Stomach (tissue), 8 donors: ENCODE measurements at regions not wholly inside any gene's neighbourhood (a gene's known extent, or its start where the extent isn't known, plus 50 kb on each side); places are given as distances from the start of the nearest gene placed in this dataset.

Experiments
- DNase-seq, 2 donors: peaks; one replicate each; pipeline versions ENCODE4 v3.0.0 to v3.0.0-alpha.2; 2013 to 2019
- H3K27ac ChIP-seq, 5 donors: fragments of 200-600 bp in 4 of 5; sonication (generic) in 4 of 5; one replicate each; pipeline ENCODE4 v1.5.1; 2013 to 2019; ENCODE audit warnings: mild to moderate bottlenecking in 1 of 5, moderate library complexity in 1 of 5
- H3K27me3 ChIP-seq, 3 donors: fragments of 200-600 bp; sonication (generic); one replicate each; pipeline ENCODE4 v1.5.1; 2017 to 2019; ENCODE audit warnings: mixed run types in 1 of 3
- H3K36me3 ChIP-seq, 4 donors: fragments of 200-600 bp; sonication (generic); 1 replicate in 3 of 4; 2 replicates in 1 of 4; pipeline ENCODE4 v1.5.1; 2016 to 2019
- H3K4me1 ChIP-seq, 4 donors: fragments of 200-600 bp; sonication (generic); one replicate each; pipeline ENCODE4 v1.5.1; 2016 to 2019
- H3K4me3 ChIP-seq, 4 donors: fragments of 200-600 bp; sonication (generic) in 3 of 4; one replicate each; pipeline ENCODE4 v1.5.1; 2016 to 2019; ENCODE audit warnings: mild to moderate bottlenecking in 1 of 4
- H3K9me3 ChIP-seq, 4 donors: fragments of 200-600 bp; sonication (generic); one replicate each; pipeline ENCODE4 v1.5.1; 2016 to 2019
- CTCF ChIP-seq, 7 experiments: fragments of 450-650 bp in 4 of 7; fragments of 200-600 bp in 3 of 7; sonication (generic) in 3 of 7; IDR thresholded peaks; one replicate each; pipeline ENCODE4 v1.5.1; 2016 to 2019; ENCODE audit warnings: antibody characterized with exemption in 7 of 7, control low read depth in 2 of 7, mild to moderate bottlenecking in 1 of 7
- EP300 ChIP-seq: sonication (generic); formaldehyde crosslinking; IDR thresholded peaks from one replicate; pipeline ENCODE4 v1.6.1; 2017; ENCODE audit warnings: antibody characterized with exemption
- POLR2A ChIP-seq, 4 donors: fragments of 450-650 bp; IDR thresholded peaks; one replicate each; pipeline ENCODE4 v1.6.1; 2016; ENCODE audit warnings: antibody characterized with exemption in 4 of 4, control low read depth in 2 of 4, mild to moderate bottlenecking in 1 of 4, moderate library complexity in 1 of 4
- POLR2AphosphoS5 ChIP-seq, 3 donors: sonication (generic); formaldehyde crosslinking; IDR thresholded peaks; one replicate each; pipeline ENCODE4 v1.6.1; 2016; ENCODE audit warnings: antibody characterized with exemption in 3 of 3
- WGBS, 5 donors: extraction: QIAGEN DNeasy Blood & Tissue Kit in 3 of 5; methylation state at CpG; one replicate each; pipeline versions ENCODE4 v1.1.5 to v1.1.7; 2013 to 2018; 5-methylcytosine and 5-hydroxymethylcytosine counted together
- intact Hi-C: fragments of 100-400 bp; cut with DNase I; formaldehyde crosslinking; loops from one replicate; pipeline ENCODE4 v1.15.1; 2023; ENCODE audit warnings: low total_unique reads
- donor health status: healthy with polysubstance abuse.
- donor health status: Bipolar disorder and iron deficiency.
- donor health status: healthy.

- intact Hi-C loops, result no loop called here
- Histone ChIP-seq H3K9me3 (no peaks in the 10 kb centered on the region), H3K27ac (no peak overlapping the region), H3K4me3 (no peak overlapping the region), H3K4me1 (no peaks in the 10 kb centered on the region), H3K27me3 (no peaks in the 10 kb centered on the region), H3K36me3 (no peaks in the 10 kb centered on the region)
- TF ChIP-seq CTCF (IDR thresholded peaks at IDR 0.05) (no peak), POLR2A (IDR thresholded peaks at IDR 0.05) (no peak), POLR2AphosphoS5 (IDR thresholded peaks at IDR 0.05) (no peak), EP300 (no peak)
- no peak for DNase-seq
- 89 to 91% (median 89%) methylated on average over 3 of the region's 3 CpGs for WGBS, 5 donors
Measured at GRCh38 chr6:40253420-40253819, 319.2 kb upstream of the MOCS1 start.

GRCh38 chr6:40252531-40253258 lies 318.4 kb upstream of the MOCS1 start:
- no peak for TF ChIP-seq POLR2A (IDR thresholded peaks at IDR 0.05)
- no peak for TF ChIP-seq EP300
- no peak for TF ChIP-seq CTCF (IDR thresholded peaks at IDR 0.05)
- TF ChIP-seq POLR2AphosphoS5 (IDR thresholded peaks at IDR 0.05), result no peak
- WGBS, 5 donors, result 72 to 80% (median 76%) methylated on average over 4 of the region's 4 CpGs
- intact Hi-C loops, result no loop called here

GRCh38 chr6:40251637-40252300 lies 317.5 kb upstream of the MOCS1 start:
- H3K27ac ChIP-seq, result no peak overlapping the region
- no peaks in the 10 kb centered on the region for H3K4me1 ChIP-seq
- intact Hi-C loops, result no loop called here
- H3K27me3 ChIP-seq, result no peaks in the 10 kb centered on the region
- WGBS, 5 donors, result 70 to 85% (median 73%) methylated on average over 3 of the region's 3 CpGs
- TF ChIP-seq EP300 (no peak), CTCF (IDR thresholded peaks at IDR 0.05) (no peak), POLR2A (IDR thresholded peaks at IDR 0.05) (no peak), POLR2AphosphoS5 (IDR thresholded peaks at IDR 0.05) (no peak)
- no peak overlapping the region for H3K4me3 ChIP-seq
- DNase-seq, result peak in 1 of 2 donors; percentile 23
- H3K36me3 ChIP-seq, result no peaks in the 10 kb centered on the region
- H3K9me3 ChIP-seq, result no peaks in the 10 kb centered on the region

More at GRCh38 chr6:40252531-40253258, 318.4 kb upstream of the MOCS1 start:
- no peak overlapping the region for H3K4me3 ChIP-seq
- no peak overlapping the region for H3K27ac ChIP-seq
- no peaks in the 10 kb centered on the region for H3K4me1 ChIP-seq
- H3K36me3 ChIP-seq, result no peaks in the 10 kb centered on the region
- no peak for DNase-seq
- H3K27me3 ChIP-seq, result no peaks in the 10 kb centered on the region
- no peaks in the 10 kb centered on the region for H3K9me3 ChIP-seq

GRCh38 chr6:40249935-40250334 lies 315.7 kb upstream of the MOCS1 start:
- intact Hi-C loops, result no loop called here
- Histone ChIP-seq H3K36me3 (no peaks in the 10 kb centered on the region), H3K27me3 (no peaks in the 10 kb centered on the region), H3K4me1 (no peaks in the 10 kb centered on the region), H3K4me3 (no peak overlapping the region), H3K27ac (no peak overlapping the region), H3K9me3 (no peaks in the 10 kb centered on the region)
- no peak for DNase-seq
- TF ChIP-seq CTCF (IDR thresholded peaks at IDR 0.05), result no peak
- no peak for TF ChIP-seq EP300
- no peak for TF ChIP-seq POLR2AphosphoS5 (IDR thresholded peaks at IDR 0.05)
- no peak for TF ChIP-seq POLR2A (IDR thresholded peaks at IDR 0.05)
